ENCODE measurements at regions not wholly inside any gene's neighbourhood (a gene's known extent, or its start where the extent isn't known, plus 50 kb on each side); places are given as distances from the start of the nearest gene placed in this dataset.

GRCh38 chr7:125253452-125254190, 324.0 kb upstream of the POT1 start:
- Histone ChIP-seq H3K9ac (no peak overlapping the region), H3K4me2 (ENCODE audit: unreplicated experiment) (no peak overlapping the region)
- in situ Hi-C loops (cut with MboI): no loop called here

GRCh38 chr7:125247514-125248098, 318.0 kb upstream of the POT1 start:
- Histone ChIP-seq H3K9me3 (ENCODE audit: low read depth) (no peaks in the 10 kb centered on the region), H3K9ac (no peak overlapping the region), H3K4me3 (no peak overlapping the region), H3K4me1 (ENCODE audit: insufficient read depth) (no peaks in the 10 kb centered on the region), H3K36me3 (ENCODE audit: low read depth) (no peaks in the 10 kb centered on the region), H3K27me3 (replicated peaks; ENCODE audit: insufficient read depth) (no peaks in the 10 kb centered on the region), H2AFZ (no peak overlapping the region), H3F3A (ENCODE audit: insufficient read depth) (no peaks in the 10 kb centered on the region), H3K9me2 (ENCODE audit: insufficient read depth) (no peaks in the 10 kb centered on the region), H3K27ac (no peak overlapping the region), H3K79me2 (ENCODE audit: insufficient read depth) (no peaks in the 10 kb centered on the region), H3K4me2 (ENCODE audit: unreplicated experiment) (no peak overlapping the region), H4K20me1 (ENCODE audit: insufficient read depth) (no peaks in the 10 kb centered on the region)
- no peak for DNase-seq
- TF ChIP-seq EZH2 (IDR thresholded peaks at IDR 0.05; ENCODE audit: insufficient read depth, poor library complexity, severe bottlenecking) (no peak), EZH2phosphoT487 (IDR thresholded peaks at IDR 0.05; ENCODE audit: insufficient read depth, low read depth) (no peak)
- in situ Hi-C loops (cut with MboI): no loop called here
- 5 to 11% methylated on average over 1 of the region's 1 CpG for WGBS, 2 experiments (ENCODE audit: low coverage in 1 of 2, low lambda C conversion rate in 2 of 2, missing lambda C conversion rate in 2 of 2)

More at GRCh38 chr7:125253452-125254190, 324.0 kb upstream of the POT1 start:
- H3K9me3 ChIP-seq (ENCODE audit: low read depth): no peaks in the 10 kb centered on the region
- no peaks in the 10 kb centered on the region for H3K4me1 ChIP-seq (ENCODE audit: insufficient read depth)
- H2AFZ ChIP-seq: no peak overlapping the region
- no peaks in the 10 kb centered on the region for H3K9me2 ChIP-seq (ENCODE audit: insufficient read depth)
- WGBS, 2 experiments (ENCODE audit: low coverage in 1 of 2, low lambda C conversion rate in 2 of 2, missing lambda C conversion rate in 2 of 2): 18 to 19% methylated on average over 3 of the region's 3 CpGs
- no peak for TF ChIP-seq EZH2 (IDR thresholded peaks at IDR 0.05; ENCODE audit: insufficient read depth, poor library complexity, severe bottlenecking)
- no peak for TF ChIP-seq EZH2phosphoT487 (IDR thresholded peaks at IDR 0.05; ENCODE audit: insufficient read depth, low read depth)
- H3F3A ChIP-seq (ENCODE audit: insufficient read depth): no peaks in the 10 kb centered on the region
- H3K79me2 ChIP-seq (ENCODE audit: insufficient read depth): no peaks in the 10 kb centered on the region
- no peaks in the 10 kb centered on the region for H4K20me1 ChIP-seq (ENCODE audit: insufficient read depth)
- no peaks in the 10 kb centered on the region for H3K36me3 ChIP-seq (ENCODE audit: low read depth)
- DNase-seq: no peak
- H3K27ac ChIP-seq: no peak overlapping the region
- H3K4me3 ChIP-seq: no peak overlapping the region
- H3K27me3 ChIP-seq (replicated peaks; ENCODE audit: insufficient read depth): no peaks in the 10 kb centered on the region

DNA sequence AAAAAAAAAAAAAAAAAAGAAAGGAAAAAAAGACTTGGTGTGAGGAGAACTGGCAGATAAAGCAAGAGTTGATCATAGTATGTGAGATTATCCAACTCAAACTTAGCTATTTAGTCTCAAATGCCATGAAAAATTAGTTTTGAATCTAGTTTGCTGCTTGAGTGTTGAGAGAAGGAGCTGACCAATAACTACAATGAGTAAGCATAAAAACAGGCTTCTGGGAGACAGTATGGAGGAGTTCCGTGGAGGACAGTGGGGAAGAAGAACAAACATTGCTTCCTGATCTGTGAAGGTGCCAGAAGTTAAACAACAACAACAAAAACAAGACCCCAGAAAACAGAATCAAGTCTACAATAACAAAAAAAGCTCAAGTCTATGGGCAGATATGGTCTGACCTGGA, 317.1 kb upstream of the POT1 start:
- H2AFZ ChIP-seq: no peak overlapping the region
- 0 to 3% methylated on average over 1 of the region's 1 CpG for WGBS, 2 experiments (ENCODE audit: low coverage in 1 of 2, low lambda C conversion rate in 2 of 2, missing lambda C conversion rate in 2 of 2)
- no peaks in the 10 kb centered on the region for H3K36me3 ChIP-seq (ENCODE audit: low read depth)
- H3K79me2 ChIP-seq (ENCODE audit: insufficient read depth): no peaks in the 10 kb centered on the region
- H3K9ac ChIP-seq: no peak overlapping the region
- no peak overlapping the region for H3K4me2 ChIP-seq (ENCODE audit: unreplicated experiment)
- no peaks in the 10 kb centered on the region for H3K27me3 ChIP-seq (replicated peaks; ENCODE audit: insufficient read depth)
- no peak for DNase-seq
- no peaks in the 10 kb centered on the region for H4K20me1 ChIP-seq (ENCODE audit: insufficient read depth)
- no peaks in the 10 kb centered on the region for H3K9me2 ChIP-seq (ENCODE audit: insufficient read depth)
- H3K9me3 ChIP-seq (ENCODE audit: low read depth): no peaks in the 10 kb centered on the region
- H3K4me1 ChIP-seq (ENCODE audit: insufficient read depth): no peaks in the 10 kb centered on the region
- H3F3A ChIP-seq (ENCODE audit: insufficient read depth): no peaks in the 10 kb centered on the region
- in situ Hi-C loops (cut with MboI): no loop called here
- no peak overlapping the region for H3K27ac ChIP-seq
- no peak overlapping the region for H3K4me3 ChIP-seq
- TF ChIP-seq EZH2 (IDR thresholded peaks at IDR 0.05; ENCODE audit: insufficient read depth, poor library complexity, severe bottlenecking): no peak
- TF ChIP-seq EZH2phosphoT487 (IDR thresholded peaks at IDR 0.05; ENCODE audit: insufficient read depth, low read depth): no peak

DNA sequence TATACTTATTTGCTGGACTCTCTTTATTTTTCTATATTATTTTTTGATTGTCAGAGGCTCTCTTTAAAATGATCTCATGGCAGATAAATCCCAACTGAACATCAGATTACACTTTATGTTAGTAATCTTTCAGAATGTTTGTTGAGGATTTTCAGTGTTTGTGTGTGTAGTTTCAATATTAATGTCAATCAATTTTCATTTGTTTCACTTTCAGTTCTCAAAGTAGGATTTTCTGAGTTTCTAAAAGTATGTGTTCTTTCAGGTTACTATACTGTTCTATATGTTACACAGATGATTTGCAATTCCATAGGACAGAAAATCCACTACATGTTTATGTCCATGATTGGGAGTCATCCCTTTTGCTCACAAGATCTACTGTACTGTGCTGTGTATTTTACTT, 311.9 kb upstream of the POT1 start:
- no peak overlapping the region for H3K9ac ChIP-seq

More for the DNA sequence above, 311.9 kb upstream of the POT1 start:
- Histone ChIP-seq H3K4me2 (ENCODE audit: unreplicated experiment) (no peak overlapping the region), H2AFZ (no peak overlapping the region), H3K9me2 (ENCODE audit: insufficient read depth) (no peaks in the 10 kb centered on the region), H3K79me2 (ENCODE audit: insufficient read depth) (no peaks in the 10 kb centered on the region), H3K27me3 (replicated peaks; ENCODE audit: insufficient read depth) (no peaks in the 10 kb centered on the region), H3K4me1 (ENCODE audit: insufficient read depth) (no peaks in the 10 kb centered on the region), H3K4me3 (no peak overlapping the region), H4K20me1 (ENCODE audit: insufficient read depth) (no peaks in the 10 kb centered on the region), H3K9me3 (ENCODE audit: low read depth) (no peaks in the 10 kb centered on the region), H3K27ac (no peak overlapping the region), H3K36me3 (ENCODE audit: low read depth) (no peaks in the 10 kb centered on the region), H3F3A (ENCODE audit: insufficient read depth) (no peaks in the 10 kb centered on the region)
- no peak for DNase-seq
- no peak for TF ChIP-seq EZH2 (IDR thresholded peaks at IDR 0.05; ENCODE audit: insufficient read depth, poor library complexity, severe bottlenecking)
- no peak for TF ChIP-seq EZH2phosphoT487 (IDR thresholded peaks at IDR 0.05; ENCODE audit: insufficient read depth, low read depth)
- in situ Hi-C loops (cut with MboI): no loop called here
